ENCODE measurements at regions not wholly inside any gene's neighbourhood (a gene's known extent, or its start where the extent isn't known, plus 50 kb on each side); places are given as distances from the start of the nearest gene placed in this dataset.

DNA sequence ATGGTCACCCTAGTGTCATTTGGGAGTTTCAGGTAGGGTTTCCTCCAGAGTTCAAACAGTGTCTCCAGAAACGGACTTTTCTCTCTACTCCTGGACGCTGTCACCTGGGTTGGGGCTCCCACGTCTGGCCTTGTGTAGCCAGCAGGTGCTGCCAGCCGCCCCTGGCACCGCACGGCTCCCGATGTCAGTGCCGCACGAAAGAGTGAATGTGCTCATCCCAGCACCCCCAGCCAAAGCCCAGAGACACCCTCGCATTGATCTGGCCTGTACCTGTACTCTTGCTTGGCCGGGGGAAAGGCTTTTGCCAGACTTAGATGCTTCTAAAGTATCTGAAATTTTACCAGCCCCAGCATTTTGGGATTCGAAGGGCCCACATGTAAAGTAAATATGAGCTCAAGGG is 351.9 kb downstream of the C16orf95 start:
- in situ Hi-C loops (cut with MboI; ENCODE audit: low sequenced_read_pairs) = no loop called here

- in situ Hi-C loops (cut with MboI; ENCODE audit: low sequenced_read_pairs) = no loop called here
Observed at GRCh38 chr16:86965840-86966550, 351.2 kb downstream of the C16orf95 start.

DNA sequence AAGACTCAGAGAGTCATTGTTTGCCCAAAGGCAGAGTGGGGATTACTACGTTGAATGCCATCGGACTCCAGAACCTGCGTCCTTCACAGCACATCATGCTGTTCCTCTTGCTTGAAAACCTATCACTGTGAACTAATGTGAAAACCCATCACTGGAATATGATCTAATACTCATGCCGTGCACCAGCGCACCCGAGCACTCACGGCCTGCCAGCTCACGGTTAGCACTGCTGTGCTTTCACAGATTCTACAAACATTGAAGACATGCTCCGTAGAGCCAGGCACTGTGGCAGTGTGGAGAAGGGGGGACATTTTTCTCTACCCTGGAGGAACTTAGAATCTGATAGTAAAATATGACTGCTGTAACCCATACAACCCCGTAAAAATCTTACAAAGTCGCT is 350.4 kb downstream of the C16orf95 start:
- in situ Hi-C loops (cut with MboI; ENCODE audit: low sequenced_read_pairs) = no loop called here

- in situ Hi-C loops (cut with MboI; ENCODE audit: low sequenced_read_pairs) = no loop called here
Observed at GRCh38 chr16:86968866-86969265, 348.3 kb downstream of the C16orf95 start.

GRCh38 chr16:86969716-86970115 is 347.5 kb downstream of the C16orf95 start:
- in situ Hi-C loops (cut with MboI; ENCODE audit: low sequenced_read_pairs) = no loop called here

DNA sequence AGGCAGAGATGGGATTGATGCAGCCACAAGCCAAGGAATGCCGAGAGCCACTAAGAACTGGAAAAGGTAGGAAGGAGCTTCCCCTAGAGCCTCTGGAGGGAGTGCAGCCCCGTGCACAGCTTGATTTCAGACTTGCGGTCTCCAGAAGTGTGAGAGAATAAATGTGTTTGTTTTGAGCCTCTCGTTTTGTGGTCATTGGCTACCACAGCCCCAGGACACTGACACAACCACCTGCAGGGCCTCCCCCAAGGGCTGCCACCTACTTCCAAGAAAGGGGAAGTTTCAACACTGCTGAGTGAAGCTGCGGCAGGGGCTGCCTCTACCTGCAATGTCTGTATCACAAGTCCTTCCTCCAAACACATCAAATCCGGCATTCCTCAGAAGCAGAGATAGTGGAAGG is 346.9 kb downstream of the C16orf95 start:
- in situ Hi-C loops (cut with MboI; ENCODE audit: low sequenced_read_pairs) = no loop called here

DNA sequence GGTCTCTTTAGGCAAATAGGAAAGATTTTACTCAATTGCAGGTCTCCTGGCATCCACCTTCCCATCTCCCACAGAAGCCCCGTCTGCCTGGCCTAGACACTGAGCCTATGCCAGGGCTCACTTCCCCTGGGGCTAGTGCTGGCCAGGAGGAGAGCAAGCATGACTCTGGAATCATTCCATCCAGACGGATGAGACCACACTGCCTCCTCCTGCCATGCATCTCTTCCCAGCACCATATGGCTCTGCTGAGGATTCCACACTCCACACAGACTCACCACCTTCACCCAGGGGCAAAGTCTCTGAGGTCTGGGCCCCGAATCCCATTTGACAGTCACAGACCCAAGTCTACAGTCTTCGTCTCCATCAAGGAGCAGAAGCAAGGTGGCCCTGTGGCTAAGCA is 346.5 kb downstream of the C16orf95 start:
- in situ Hi-C loops (cut with MboI; ENCODE audit: low sequenced_read_pairs) = no loop called here

GRCh38 chr16:86971251-86971650 is 345.9 kb downstream of the C16orf95 start:
- in situ Hi-C loops (cut with MboI; ENCODE audit: low sequenced_read_pairs) = no loop called here

DNA sequence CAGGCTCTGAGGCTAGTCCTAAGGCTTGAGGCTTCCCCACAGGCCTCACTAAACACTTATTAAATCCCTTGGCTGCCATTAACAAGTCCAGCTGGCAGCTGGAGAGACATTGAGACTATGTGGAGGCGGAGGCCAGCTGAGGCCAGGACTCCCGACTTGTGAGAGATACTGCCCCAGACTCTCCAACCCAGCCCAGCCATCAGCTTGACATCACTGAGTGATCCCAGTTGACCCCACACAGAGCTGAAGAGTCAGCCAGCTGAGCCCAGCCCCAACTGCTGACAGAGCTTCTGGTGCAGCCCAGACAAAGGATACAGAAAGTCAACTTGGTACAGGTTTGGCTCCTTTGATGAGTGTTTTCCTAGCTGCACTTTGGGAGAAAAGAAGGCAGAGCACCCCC is 343.1 kb downstream of the C16orf95 start:
- in situ Hi-C loops (cut with MboI; ENCODE audit: low sequenced_read_pairs) = no loop called here

DNA sequence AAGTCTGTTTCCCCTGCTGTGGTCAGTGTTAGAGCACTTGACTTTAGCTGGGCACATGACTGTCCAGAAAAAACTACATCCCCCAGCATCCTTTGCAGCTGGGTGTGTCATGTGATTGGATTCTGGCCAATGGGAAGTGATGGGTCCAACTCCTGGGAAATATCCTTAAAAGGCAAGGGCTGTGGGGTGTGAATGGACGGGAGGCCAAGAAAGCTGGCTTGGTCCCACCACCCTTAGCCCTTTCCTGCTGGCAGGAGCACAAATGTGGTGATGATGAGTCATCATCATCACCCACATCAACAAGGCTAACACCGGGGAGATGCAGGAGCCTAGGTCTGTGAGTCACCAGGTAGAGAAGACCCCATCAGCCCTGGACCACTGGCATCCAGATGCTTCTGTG is 341.7 kb downstream of the C16orf95 start:
- in situ Hi-C loops (cut with MboI; ENCODE audit: low sequenced_read_pairs) = no loop called here

DNA sequence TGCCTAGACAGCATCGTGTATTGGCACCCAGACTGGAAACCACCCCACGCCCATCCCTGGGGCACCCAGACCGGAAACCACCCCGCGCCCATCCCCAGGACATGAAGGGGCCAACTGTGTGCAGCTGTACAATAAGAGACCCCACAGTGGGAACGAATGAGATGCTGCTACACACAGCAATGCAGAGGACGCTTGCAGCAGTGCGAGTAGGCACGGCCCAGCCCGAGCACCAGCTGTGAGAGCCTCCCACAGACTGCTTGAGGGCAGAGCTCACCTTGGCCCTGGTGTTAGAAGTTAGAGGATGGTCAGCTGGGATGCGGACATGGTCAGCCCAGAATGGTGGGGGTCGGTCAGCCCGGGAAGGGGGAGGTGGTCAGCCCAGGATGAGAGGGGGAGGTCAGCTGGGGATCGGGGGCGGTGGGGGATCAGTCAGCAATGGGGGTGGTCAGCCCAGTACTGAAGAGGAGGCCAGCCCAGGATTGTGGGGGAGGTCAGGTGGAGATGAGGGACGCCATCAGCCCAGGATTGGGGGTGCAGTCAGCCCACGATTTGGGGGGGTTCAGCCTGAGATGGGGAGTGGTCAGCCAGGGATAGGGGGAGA is 340.0 kb downstream of the C16orf95 start:
- in situ Hi-C loops (cut with MboI; ENCODE audit: low sequenced_read_pairs) = no loop called here

GRCh38 chr16:86978445-86979030 is 338.7 kb downstream of the C16orf95 start:
- in situ Hi-C loops (cut with MboI; ENCODE audit: low sequenced_read_pairs) = no loop called here

- in situ Hi-C loops (cut with MboI; ENCODE audit: low sequenced_read_pairs) = no loop called here
Observed at GRCh38 chr16:86979061-86979460, 338.1 kb downstream of the C16orf95 start.

DNA sequence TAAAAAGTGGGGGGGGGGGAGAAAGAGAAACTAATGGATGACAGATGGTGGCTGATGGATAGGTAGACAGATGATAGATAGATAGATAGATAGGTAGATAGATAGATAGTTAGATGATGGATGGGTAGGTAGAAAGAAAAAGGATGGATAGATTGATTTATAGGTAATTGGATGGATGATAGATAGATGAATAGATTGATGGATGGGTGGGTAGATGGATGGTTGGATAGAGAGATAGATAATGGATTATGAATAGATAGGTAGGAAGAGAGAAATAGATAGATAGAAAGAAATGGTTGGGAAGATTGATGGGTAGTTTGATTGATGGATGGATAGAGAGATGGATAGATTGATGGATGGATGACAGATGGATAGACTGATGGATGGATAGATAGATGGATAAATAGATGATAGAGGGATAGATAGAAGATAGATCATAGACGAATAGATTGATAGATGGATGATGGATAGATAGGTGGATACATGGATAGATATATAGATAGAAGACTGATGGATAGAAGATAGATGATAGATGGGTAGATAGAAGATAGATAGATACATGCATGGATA is 337.1 kb downstream of the C16orf95 start:
- in situ Hi-C loops (cut with MboI; ENCODE audit: low sequenced_read_pairs) = no loop called here

DNA sequence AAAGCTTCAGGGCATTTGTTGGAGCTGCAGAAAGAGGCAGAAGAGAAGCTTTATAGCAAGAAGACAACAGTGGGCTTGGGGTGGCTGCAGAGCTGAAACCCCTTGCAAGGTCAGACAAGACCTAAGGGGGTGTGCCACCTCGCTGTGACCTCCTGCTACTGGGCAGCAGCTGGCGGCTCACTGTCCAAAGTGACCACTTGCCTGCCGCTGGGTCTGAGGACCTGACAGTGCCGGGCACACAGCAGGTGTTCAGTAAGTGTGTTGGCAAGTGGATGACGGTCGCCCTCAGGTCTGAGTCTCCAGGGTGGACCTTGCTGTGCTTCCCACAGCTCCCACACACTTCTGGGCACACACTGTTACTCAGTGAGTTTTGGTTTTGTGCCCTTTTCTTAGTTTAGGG is 336.5 kb downstream of the C16orf95 start:
- in situ Hi-C loops (cut with MboI; ENCODE audit: low sequenced_read_pairs) = no loop called here

- in situ Hi-C loops (cut with MboI; ENCODE audit: low sequenced_read_pairs) = no loop called here
Observed at GRCh38 chr16:86982347-86982596, 334.9 kb downstream of the C16orf95 start.

DNA sequence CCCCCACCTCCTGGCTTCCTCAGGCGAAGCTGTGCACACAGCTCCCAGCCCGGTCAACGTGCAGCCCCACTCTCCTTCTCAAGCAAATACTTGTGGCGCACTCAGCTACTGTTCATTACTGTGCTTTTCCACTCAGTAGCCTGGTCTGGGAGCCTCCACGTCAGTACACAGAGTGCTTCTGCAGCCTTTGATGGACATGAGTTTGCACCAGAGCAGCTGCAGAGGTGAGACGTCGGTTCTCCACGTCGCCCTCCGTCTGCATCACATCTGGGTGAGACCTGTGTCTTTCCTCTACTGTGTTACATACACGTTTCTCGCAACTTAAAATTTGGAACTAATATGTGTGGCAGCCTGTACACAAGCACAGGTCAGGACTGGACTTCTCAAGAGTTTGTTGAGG is 334.3 kb downstream of the C16orf95 start:
- in situ Hi-C loops (cut with MboI; ENCODE audit: low sequenced_read_pairs) = no loop called here

- in situ Hi-C loops (cut with MboI; ENCODE audit: low sequenced_read_pairs) = no loop called here
Observed at GRCh38 chr16:86983621-86984020, 333.6 kb downstream of the C16orf95 start.

- in situ Hi-C loops (cut with MboI; ENCODE audit: low sequenced_read_pairs) = no loop called here
Observed at GRCh38 chr16:86984343-86984742, 332.8 kb downstream of the C16orf95 start.

GRCh38 chr16:86984991-86985647 is 332.1 kb downstream of the C16orf95 start:
- in situ Hi-C loops (cut with MboI; ENCODE audit: low sequenced_read_pairs) = no loop called here

- in situ Hi-C loops (cut with MboI; ENCODE audit: low sequenced_read_pairs) = no loop called here
Observed at GRCh38 chr16:86985648-86986015, 331.6 kb downstream of the C16orf95 start.

GRCh38 chr16:86986136-86986535 is 331.1 kb downstream of the C16orf95 start:
- in situ Hi-C loops (cut with MboI; ENCODE audit: low sequenced_read_pairs) = no loop called here
